ENCODE measurements at regions not wholly inside any gene's neighbourhood (a gene's known extent, or its start where the extent isn't known, plus 50 kb on each side); places are given as distances from the start of the nearest gene placed in this dataset.
"Not testable (repeated sequence)": the region's sequence is repeated elsewhere in the genome, so short reads cannot be mapped to it uniquely, and the experiment has no call there.

DNA sequence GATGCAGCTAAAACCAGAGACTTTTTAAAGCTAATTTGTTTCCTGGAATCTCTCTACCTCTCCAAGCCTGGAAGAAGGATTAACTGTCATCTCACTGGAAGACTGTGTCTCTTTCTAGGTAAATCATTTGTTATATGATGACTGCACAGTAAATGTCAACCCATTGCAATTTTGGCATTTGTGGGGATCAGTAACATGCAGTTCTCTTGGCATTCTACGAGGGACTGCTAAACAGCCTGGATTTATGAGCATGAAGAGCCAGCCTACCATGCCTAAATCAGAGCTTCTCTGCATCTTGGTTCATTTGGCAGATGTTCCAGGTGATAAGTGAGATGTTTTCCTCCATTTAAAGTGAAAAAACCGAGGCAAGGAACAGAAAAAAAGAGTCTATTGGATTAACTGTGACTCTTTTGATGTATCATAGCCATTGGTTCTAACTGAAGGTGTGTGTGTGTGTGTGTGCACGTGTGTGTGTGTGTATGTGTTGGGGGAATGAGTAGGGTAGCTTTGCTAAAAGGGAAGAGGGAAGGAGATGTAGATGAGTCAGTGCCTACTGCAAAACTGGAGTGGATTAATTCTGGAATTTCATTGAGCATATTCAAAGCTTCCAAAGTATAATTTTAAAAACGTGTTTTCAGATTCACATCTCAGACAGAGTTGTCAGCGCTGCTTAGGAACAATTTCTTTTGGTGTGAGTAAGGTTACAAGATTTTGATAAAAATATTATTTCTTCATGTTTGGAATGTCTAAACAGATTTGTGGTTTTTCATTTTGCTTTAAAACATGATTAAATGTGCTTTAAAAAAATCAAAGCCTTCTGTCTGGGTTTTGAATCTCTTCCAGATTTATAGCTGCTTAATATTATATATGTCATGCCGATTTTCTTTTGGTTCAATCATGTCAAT, 123.2 kb upstream of the LNX1 start:
- DNase-seq (ENCODE audit: low read depth) = no peak

DNA sequence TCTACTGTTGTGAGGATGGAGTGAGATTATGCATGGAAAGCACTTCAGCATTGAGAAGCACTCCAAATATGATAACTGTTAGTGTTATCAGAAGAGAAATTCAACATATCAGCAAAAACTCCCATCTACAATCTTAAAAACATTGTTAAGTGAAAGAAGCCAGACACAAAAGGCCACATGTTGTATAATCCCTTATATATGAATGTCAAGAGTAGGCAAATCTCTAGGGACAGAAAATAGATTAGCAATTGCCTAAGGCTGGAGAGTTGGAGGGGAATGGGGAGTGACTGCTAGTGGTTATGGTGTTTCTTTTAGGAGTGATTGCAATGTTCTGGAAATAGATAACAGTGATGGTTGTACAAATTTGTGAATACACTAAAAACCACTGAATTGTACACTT, 122.5 kb upstream of the LNX1 start:
- DNase-seq (ENCODE audit: low read depth) = no peak

DNA sequence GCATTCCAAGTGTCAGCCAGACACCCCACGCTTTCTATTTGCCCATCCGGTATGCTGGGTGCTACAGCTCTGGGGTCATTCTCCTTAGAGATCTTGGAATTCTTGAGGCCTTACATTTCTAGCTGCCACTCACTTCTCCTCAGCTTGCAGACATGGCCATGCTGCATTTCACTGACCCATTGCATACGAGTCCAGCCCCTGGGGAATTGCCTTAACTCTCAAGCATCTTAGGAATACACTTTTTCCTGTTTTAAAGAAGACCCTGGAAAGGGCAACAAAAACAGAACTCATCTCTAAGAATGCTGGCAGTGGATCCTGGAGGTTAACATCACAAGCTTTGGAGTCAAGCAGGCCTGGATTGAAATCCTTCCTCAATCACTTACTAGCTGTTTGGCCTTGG, 122.0 kb upstream of the LNX1 start:
- no peak for DNase-seq (ENCODE audit: low read depth)

DNA sequence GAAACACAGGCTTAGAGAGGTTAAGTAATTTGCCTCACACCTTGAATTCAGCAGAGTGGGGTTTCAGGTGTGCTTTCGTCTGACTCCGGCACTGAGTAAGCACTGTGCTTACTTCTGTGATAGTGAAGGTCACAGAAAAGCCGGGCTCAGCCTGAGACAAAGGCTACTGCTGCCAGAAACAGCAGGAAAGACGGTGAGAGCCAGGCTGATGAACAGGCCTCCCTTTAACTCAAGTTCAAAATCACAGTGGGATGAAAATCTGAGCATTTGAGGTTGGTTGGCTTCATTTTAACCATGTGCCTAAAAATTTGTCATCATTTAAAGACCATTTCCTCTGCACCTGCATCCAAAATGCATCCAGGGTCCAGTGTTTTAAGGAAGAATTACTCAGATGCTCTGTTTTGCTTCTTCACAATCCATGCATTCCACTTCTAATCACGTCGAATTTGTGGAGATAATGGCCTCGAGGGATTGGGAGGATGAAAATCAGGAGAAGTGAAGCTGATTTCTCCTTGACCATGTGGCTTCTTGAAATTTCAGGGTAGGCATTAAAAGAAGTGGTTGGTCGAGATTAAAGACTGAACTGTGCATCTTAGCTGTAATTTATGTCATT, 121.2 kb upstream of the LNX1 start:
- DNase-seq (ENCODE audit: low read depth) = no peak

DNA sequence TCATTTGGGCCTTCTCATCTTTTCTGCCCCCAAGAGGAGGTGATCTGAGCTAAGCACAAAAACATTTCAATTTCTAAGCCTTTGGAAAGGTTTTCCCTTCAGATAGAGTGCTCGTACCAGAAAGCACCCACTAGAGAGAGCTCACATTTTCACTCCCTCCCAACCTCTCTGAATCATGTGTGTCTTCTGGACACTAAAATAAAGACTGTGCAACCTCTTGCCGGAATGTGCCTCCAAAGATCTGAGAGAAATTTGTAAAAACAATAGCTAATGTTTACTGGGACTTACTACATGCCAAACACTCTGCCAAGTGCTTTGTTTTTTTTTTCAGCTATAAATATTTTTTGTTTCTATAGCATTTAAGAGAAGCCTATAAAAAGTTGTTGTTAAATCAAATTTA, 120.6 kb upstream of the LNX1 start:
- no peak for DNase-seq (ENCODE audit: low read depth)

DNA sequence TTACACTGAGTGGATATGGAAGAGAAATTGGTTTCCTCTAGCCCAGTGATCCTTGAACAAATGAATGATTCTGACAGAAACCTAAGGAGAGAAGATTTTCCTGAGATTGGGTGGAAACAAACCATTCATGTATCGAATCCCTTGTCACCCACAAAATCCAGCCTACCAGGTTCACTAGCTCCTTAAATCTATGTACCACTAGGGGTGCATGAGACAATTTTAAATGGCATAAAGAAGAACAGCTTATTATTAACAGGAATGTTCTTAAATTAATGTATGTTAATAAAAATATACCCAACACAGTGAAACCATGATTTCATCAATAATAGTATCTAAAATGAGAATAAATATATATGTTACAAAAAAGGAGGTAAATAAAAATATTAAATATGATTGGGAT, 118.4 kb upstream of the LNX1 start:
- DNase-seq (ENCODE audit: low read depth) = no peak

DNA sequence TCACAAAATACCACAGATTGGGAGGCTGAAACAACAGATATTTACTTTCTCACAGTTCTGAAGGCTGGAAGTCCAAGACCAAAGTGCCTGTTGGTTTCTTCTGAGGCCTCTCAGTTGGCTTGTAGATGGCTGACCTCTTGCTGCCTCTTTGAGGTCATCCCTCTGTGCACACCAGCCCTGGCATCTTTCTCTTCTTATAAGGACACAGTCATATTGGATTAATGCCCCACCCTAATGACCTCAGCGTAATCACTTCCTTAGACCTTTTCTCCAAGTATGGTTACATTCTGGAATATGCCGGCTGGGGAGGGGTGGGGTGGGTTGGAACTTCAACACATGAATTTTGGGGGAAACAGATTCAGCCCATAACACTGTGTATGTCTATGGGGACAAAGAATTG, 116.2 kb upstream of the LNX1 start:
- no peak for DNase-seq (ENCODE audit: low read depth)

DNA sequence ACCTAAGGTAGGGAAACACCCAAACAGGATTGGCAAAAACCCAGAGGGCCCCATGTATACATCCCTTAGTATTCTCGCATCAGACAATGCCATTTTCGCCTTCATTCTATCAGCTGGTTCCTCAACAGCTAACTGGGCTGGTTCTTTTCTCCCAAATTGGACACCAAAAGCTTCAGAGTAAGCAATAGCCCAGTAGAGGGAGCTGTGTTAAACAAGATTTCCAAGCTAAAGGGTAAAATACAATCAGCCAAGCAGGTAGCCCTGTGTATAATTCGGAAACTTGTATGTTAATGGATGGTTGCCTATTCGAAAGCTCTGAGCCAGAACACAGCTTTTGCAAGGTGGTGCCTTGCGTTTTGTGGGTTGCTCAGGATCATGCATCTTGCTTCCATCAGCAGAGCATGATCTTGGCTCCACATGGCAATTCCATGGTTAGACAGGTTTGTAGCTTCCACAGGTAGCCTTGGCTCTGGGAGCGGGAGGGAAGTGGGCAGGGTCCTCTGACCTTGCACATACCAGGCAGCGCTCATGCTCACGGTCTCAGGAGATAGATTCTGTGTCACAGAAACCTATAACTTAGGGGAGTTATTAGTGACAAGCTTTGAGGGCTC, 115.2 kb upstream of the LNX1 start:
- DNase-seq (ENCODE audit: low read depth) = no peak

DNA sequence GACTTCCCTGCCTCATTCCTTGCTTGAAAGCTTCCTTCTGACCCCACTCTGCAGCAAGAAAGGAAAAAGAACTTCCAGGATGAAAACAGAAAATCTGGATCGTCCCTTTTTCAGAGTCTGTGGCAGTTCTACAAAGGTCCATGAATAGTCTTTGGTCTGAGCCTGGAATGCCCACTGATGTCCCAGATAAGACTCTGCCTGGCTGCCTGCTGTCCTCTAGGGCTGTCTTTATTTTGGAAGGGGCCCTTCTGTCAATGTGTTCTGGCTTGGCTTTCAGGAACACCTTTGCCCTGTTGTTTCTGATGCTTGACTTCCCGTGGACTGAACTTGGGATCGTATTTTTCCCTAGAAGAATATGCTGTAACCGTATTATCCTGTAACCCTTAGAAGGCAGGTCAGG, 114.7 kb upstream of the LNX1 start:
- no peak for DNase-seq (ENCODE audit: low read depth)

DNA sequence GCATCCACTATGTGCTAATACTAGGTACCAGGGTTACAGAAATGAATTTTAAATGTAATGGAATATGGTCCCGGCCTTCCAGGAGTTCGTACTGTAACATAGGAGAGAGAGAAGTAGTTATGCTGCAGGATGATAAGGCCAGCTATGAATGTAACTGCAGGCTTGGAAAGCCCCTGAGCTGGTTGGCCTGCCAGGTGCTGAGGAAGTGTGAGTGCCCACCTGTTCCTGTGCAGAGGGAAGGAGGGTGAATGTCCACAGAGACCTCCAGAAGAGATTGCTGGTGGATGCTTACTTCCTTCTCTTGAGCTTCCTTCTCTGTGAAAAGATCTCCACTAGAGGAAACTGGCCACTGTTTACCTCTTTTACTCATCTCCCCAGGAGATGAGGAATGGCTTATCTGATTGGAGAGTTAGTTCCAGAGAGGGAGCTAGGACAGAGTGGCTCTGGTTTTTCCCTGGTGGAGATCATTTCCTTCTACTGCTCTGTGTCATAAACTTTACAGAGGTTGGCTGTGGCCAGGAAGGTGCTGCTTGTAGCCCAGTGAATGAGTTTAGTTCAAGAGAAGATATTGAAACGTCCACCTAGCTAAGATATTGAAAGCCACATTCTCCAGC, 114.0 kb upstream of the LNX1 start:
- DNase-seq (ENCODE audit: low read depth) = no peak

DNA sequence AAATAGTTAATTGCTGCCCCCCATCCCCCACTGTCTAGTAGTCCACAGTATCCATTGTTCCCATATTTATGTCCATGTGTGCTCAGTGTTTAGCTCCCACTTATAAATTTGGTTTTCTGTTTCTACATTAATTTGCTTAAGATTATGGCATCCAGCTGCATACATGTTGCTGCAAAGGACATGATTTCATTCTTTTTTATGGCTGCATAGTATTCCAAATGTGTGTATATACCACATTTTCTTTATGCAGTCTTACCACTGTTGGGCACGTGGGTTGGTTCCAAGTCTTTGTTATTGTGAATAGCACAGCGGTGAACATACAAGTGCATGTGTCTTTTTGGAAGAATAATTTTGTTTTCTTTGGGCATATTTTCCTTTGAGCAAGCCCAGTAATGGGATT, 113.0 kb upstream of the LNX1 start:
- no peak for DNase-seq (ENCODE audit: low read depth)

DNA sequence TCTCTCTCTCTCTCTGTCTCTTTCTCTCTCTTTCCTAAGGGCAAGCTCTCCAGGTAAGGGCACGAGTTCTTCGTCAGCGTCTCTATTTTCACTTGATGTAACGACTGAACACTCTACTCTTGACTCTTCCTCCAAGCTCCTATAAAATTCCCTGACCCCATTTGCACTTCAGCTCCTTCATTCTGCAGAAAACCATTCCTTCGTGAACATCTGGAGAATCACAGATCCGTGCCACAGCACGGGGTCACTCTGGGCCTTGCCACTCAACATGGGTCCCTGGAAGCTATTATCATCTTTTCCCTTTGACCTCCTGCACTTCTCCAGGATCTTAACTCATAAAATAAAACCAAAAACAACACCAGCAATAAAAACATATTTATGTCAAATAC, 112.0 kb upstream of the LNX1 start:
- DNase-seq (ENCODE audit: low read depth) = no peak

DNA sequence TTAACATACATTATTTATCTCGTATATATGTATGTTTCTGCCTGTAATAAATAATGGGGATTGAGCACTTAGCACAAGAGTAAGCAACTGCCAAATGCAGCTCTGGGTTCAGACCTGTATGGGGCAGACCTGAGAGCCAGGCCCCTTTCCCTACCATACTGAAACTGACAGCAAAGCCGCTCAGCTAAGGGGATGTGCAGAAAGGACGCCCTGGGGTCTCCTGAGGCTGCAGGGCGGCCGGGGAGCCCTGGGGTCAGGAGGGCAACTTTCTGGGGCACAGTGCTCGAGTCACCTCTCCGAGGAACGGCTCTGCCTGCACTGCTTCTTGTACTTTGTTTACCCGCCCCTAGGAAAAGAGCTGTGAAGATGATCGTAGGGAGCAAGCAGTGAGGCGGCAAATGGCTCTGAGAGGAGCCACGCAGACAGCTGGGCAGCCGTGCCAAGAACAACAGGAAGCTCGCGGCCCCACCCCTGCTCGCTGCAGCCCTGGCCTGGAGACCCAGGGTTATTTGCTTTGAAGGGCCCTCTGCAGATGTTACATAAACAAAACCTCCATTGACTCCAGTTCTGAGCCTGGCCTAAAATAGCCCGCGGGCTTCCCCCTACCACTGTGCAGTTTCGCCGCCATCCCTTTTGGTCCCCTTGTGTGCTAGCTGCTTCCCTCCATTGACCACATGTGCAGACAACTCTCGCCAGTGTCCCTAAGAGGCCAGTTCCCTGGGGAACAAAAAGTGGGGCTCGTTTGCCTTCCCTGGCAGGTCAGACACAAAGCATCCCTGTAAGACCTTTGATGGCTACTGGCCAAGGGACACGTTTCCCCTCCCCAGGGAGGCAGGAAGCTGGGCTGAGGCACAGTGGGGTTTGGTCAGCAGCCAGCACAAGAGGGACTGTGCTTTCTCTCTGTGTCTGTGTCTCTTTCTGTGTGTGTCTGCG, 111.3 kb upstream of the LNX1 start:
- no peak for DNase-seq (ENCODE audit: low read depth)

DNA sequence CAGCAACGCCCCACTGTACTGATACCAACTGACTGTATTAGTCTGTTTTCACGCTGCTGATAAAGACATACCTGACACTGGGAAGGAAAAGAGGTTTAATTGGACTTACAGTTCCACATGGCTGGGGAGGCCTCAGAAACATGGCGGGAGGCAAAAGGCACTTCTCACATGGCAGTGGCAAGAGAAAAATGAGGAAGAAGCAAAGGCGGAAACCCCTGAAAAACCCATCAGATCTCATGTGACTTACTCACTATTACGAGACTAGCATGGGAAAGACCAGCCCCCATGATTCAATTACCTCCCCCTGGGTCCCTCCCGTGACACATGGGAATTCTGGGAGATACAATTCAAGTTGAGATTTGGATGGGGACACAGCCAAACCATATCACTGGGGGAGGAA, 110.0 kb upstream of the LNX1 start:
- not testable (repeated sequence) for DNase-seq (ENCODE audit: low read depth)

DNA sequence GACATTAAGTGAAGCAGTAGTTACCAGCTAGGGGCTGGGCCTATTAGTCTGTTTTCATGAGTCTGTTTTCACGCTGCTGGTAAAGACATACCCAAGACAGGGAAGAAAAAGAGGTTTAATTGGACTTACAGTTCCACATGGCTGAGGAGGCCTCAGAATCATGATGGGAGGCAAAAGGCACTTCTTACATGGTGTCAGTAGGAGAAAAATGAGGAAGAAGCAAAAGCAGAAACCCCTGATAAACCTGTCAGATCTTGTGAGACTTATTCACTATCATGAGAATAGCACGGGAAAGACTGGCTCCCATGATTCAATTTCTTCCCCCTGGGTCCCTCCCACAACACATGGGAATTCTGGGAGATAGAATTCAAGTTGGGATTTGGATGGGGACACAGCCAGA, 108.0 kb upstream of the LNX1 start:
- DNase-seq (ENCODE audit: low read depth) = not testable (repeated sequence)

DNA sequence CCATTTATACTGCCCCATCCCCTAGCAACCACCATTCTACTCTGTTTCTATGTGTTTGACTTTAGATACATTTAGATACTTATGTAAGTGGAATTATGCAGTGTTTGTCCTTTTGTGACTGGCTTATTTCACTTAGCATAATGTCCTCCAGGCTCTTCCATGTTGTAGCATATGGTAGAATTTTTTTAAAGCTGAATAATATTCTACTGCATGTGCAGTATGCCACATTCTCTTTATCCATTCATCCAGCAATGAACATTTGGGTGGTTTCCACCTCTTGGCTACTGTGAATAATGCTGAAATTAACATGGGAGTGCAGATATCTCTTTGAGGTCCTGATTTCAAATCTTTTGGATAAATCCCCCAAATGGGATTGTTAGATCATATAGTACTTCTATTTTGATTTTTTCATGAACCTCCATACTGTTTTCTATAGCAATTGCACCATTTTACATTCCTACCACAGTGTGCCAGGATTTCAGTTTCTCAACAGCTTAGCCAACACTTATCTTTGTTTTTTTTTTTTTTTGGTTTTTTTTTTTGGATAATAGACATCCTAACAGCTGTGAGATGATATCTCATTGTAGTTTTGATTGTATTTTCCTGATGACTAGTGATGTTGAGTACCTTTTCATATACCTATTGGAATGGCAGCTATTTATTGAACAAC, 105.9 kb upstream of the LNX1 start:
- no peak for DNase-seq (ENCODE audit: low read depth)

DNA sequence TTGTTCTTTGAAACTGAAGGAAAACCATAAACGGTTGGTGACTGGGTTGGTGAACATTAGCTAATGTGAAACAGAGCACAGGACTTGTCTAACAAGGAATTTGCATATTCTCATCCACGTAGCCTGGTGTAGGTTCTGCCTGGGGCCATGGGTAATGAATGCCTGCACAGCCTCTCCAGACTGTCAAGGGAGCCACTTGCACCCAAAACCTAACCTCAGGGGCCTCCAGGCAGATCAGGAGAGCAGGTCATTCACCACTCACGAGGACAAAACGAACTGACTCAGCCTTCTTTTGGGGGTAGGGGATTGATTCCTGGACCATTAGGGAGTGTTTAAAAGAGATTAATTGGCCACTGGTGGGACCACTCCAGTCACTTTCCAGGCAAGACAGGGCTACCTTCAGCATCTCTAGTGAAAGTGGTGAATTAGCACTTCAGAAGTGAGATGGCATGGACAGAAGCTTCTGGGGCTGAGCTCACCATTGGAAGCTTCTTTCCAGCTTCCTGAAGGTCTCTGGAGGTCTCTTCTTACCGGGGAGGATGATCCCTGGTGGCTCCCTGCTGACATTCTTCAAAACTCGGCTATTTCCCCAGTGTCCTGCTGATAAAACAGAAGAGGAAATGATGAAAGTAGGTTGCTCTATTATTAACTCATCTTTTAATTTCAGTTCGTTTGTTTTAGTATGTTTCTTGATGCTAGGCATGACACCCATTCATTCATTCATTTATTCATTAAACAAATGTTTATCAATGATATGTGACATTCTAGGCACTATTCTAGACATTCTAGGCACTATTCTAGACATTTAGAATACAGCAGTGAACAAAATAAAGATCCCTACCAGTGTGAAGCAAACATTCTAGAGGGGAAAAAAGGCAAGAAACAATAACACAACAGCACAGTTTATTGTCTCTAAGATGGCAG, 104.5 kb upstream of the LNX1 start:
- DNase-seq (ENCODE audit: low read depth) = no peak

DNA sequence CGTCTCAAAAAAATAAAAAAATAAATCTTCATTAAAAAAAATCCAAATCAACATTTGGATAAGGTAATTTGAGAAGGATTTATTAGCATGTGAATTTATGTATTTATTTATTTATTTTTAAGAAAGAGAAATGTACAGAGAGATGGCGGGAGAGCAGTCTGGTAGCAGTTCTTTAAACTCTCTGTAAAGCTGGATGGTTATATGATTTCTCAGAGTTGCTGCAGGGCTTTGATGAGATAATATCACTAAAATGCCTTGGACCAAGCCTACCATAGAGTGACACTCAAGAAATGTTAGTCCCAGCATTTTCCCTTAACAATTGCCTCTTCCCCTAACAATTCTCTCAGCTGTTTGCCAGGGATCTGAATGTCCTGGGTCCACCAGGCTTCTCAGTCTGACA, 103.4 kb upstream of the LNX1 start:
- DNase-seq (ENCODE audit: low read depth) = no peak

DNA sequence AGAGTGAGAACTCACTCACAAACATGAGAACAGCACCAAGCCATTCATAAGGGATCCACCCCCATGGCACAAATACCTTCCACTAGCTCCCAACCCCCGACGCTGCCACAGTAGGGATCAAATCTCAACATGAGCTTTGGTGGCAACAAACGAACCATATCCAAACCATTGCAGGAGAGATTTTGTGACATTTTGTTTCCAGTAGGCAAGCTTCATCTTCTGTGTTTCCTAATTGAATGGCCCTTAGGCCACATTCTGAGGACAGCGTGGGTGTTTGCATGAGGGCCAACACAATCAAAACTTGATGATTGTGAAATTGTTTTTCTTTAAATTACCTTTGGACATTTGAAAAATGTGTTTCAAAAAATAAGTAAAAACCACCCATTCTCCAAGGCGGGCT, 102.6 kb upstream of the LNX1 start:
- no peak for DNase-seq (ENCODE audit: low read depth)

DNA sequence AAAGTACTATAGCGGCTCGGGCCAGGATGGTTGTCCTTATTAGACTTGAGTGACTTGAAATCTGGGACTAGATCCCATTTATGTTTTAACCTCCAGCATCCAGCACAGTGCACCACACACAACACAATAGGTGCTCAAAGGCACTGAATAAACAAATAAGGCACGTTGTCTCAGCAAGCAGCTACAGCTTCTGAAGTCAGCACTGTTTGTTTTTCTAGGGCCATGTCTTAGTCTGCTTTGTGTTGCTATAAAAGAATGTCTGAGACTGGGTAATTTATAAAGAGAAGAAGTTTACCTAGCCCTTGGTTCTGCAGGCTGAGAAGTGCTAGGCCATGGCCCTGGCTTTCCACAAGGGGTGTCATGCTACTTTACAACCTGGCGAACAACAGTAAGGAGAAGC, 102.1 kb upstream of the LNX1 start:
- DNase-seq (ENCODE audit: low read depth) = no peak

All from stimulated activated CD8-positive, alpha-beta memory T cell treated with anti-CD3 and anti-CD28 coated beads, Interleukin-12 subunit alpha, Interleukin-12 subunit beta, amount 100 ng/mL, for 1 hour (primary cell).